ENCODE measurements at regions not wholly inside any gene's neighbourhood (a gene's known extent, or its start where the extent isn't known, plus 50 kb on each side); places are given as distances from the start of the nearest gene placed in this dataset.

DNA sequence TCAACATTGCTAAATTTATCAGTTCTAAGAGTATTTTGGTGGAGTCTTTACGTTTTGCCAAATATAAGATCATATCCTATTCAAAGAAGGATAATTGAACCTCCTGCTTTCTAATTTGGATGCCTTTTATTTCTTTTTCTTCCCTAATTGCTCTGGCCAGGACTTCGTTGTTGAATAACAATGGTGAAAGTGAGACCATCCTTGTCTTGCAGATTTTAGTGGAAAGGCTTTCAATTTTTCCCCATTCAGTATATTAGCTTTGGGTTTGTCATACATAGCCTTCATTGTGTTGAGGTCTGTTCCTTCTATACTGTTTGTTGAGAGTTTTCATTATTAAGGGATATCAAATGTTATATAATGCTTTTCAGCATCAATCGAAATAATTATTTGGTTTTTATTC is 1974.2 kb upstream of the ACO1 start:
- TF ChIP-seq JUND (IDR thresholded peaks at IDR 0.05; ENCODE audit: low read length): no peak
- TF ChIP-seq CREB1 (IDR thresholded peaks at IDR 0.05): no peak
- TF ChIP-seq, protein P1, sequence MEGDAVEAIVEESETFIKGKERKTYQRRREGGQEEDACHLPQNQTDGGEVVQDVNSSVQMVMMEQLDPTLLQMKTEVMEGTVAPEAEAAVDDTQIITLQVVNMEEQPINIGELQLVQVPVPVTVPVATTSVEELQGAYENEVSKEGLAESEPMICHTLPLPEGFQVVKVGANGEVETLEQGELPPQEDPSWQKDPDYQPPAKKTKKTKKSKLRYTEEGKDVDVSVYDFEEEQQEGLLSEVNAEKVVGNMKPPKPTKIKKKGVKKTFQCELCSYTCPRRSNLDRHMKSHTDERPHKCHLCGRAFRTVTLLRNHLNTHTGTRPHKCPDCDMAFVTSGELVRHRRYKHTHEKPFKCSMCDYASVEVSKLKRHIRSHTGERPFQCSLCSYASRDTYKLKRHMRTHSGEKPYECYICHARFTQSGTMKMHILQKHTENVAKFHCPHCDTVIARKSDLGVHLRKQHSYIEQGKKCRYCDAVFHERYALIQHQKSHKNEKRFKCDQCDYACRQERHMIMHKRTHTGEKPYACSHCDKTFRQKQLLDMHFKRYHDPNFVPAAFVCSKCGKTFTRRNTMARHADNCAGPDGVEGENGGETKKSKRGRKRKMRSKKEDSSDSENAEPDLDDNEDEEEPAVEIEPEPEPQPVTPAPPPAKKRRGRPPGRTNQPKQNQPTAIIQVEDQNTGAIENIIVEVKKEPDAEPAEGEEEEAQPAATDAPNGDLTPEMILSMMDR (IDR thresholded peaks at IDR 0.05; ENCODE audit: control extremely low read depth in 1 of 3, insufficient read depth in 1 of 3, low read depth in 1 of 3, low read length in 3 of 3): no peak
- TF ChIP-seq CEBPB (IDR thresholded peaks at IDR 0.05; ENCODE audit: low read depth, low read length): no peak
- TF ChIP-seq SRF (IDR thresholded peaks at IDR 0.05; ENCODE audit: low read depth, low read length): no peak
- no peak for TF ChIP-seq RAD21 (IDR thresholded peaks at IDR 0.05 in 1 of 2, conservative IDR thresholded peaks at IDR 0.05 in 1 of 2; ENCODE audit: low read depth in 2 of 2, low read length in 2 of 2)
- no peak for TF ChIP-seq CBX8 (IDR thresholded peaks at IDR 0.05; ENCODE audit: borderline replicate concordance, low read depth, low read length)
- TF ChIP-seq POLR2A (IDR thresholded peaks at IDR 0.05; ENCODE audit: control extremely low read depth in 1 of 2, low read depth in 2 of 2, low read length in 2 of 2): no peak
- TF ChIP-seq GABPA (IDR thresholded peaks at IDR 0.05; ENCODE audit: borderline replicate concordance, insufficient read depth, low read length): no peak
- TF ChIP-seq HDAC6 (IDR thresholded peaks at IDR 0.05; ENCODE audit: low read depth, low read length): no peak
- no peak for TF ChIP-seq PHF8 (conservative IDR thresholded peaks at IDR 0.05; ENCODE audit: low read depth, low read length)
- TF ChIP-seq YY1 (IDR thresholded peaks at IDR 0.05; ENCODE audit: low read depth, low read length): no peak
- no peak for TF ChIP-seq EP300 (IDR thresholded peaks at IDR 0.05; ENCODE audit: borderline replicate concordance in 1 of 2, low read depth in 2 of 2, low read length in 2 of 2)
- TF ChIP-seq, protein P2, sequence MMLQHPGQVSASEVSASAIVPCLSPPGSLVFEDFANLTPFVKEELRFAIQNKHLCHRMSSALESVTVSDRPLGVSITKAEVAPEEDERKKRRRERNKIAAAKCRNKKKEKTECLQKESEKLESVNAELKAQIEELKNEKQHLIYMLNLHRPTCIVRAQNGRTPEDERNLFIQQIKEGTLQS (IDR thresholded peaks at IDR 0.05; ENCODE audit: insufficient read depth, low read depth, low read length): no peak
